Right kidney (tissue), 1 donor: ENCODE measurements at regions not wholly inside any gene's neighbourhood (a gene's known extent, or its start where the extent isn't known, plus 50 kb on each side); places are given as distances from the start of the nearest gene placed in this dataset.
A peak's percentile ranks its signal among the peaks of the same experiment; 100 is the strongest.
"Not testable (repeated sequence)": the region's sequence is repeated elsewhere in the genome, so short reads cannot be mapped to it uniquely, and the experiment has no call there.

Experiments used
- DNase-seq: peaks from one replicate; pipeline ENCODE4 v3.0.0-alpha.2; 2016

GRCh38 chr2:158866082-158866481 is 71.0 kb downstream of the DAPL1 start:
- DNase-seq: not testable (repeated sequence)

- not testable (repeated sequence) for DNase-seq
Observed at GRCh38 chr2:158867531-158868191, 72.5 kb downstream of the DAPL1 start.

- not testable (repeated sequence) for DNase-seq
Observed at GRCh38 chr2:158868386-158868785, 73.3 kb downstream of the DAPL1 start.

GRCh38 chr2:158869122-158869521 is 74.0 kb downstream of the DAPL1 start:
- DNase-seq: not testable (repeated sequence)

GRCh38 chr2:158869609-158870008 is 74.5 kb downstream of the DAPL1 start:
- not testable (repeated sequence) for DNase-seq

- DNase-seq: no peak
Observed at GRCh38 chr2:158878003-158878402, 82.9 kb downstream of the DAPL1 start.

GRCh38 chr2:158879229-158879903 is 84.2 kb downstream of the DAPL1 start:
- DNase-seq: no peak

GRCh38 chr2:158882297-158882696 is 86.1 kb upstream of the TANC1 start:
- DNase-seq: no peak

- DNase-seq: not testable (repeated sequence)
Observed at GRCh38 chr2:158884552-158884951, 83.9 kb upstream of the TANC1 start.

- DNase-seq: not testable (repeated sequence)
Observed at GRCh38 chr2:158885018-158885678, 83.3 kb upstream of the TANC1 start.

GRCh38 chr2:158885679-158886050 is 82.8 kb upstream of the TANC1 start:
- DNase-seq: not testable (repeated sequence)

GRCh38 chr2:158889135-158889853 is 79.1 kb upstream of the TANC1 start:
- DNase-seq: no peak

GRCh38 chr2:158890296-158890905 is 78.0 kb upstream of the TANC1 start:
- no peak for DNase-seq

- peak; percentile 42 for DNase-seq
Observed at GRCh38 chr2:158893026-158893425, 75.4 kb upstream of the TANC1 start.

GRCh38 chr2:158893474-158893873 is 75.0 kb upstream of the TANC1 start:
- DNase-seq: no peak

GRCh38 chr2:158894078-158894477 is 74.4 kb upstream of the TANC1 start:
- no peak for DNase-seq

- DNase-seq: no peak
Observed at GRCh38 chr2:158894572-158894971, 73.9 kb upstream of the TANC1 start.

- DNase-seq: no peak
Observed at GRCh38 chr2:158900345-158900744, 68.1 kb upstream of the TANC1 start.

GRCh38 chr2:158902005-158902398 is 66.4 kb upstream of the TANC1 start:
- DNase-seq: no peak

- DNase-seq: no peak
Observed at GRCh38 chr2:158903711-158904405, 64.6 kb upstream of the TANC1 start.

- DNase-seq: no peak
Observed at GRCh38 chr2:158904627-158905177, 63.7 kb upstream of the TANC1 start.
